GM21526 (cell line): ENCODE measurements at regions not wholly inside any gene's neighbourhood (a gene's known extent, or its start where the extent isn't known, plus 50 kb on each side); places are given as distances from the start of the nearest gene placed in this dataset.
A peak's percentile ranks its signal among the peaks of the same experiment; 100 is the strongest.

Experiments used
- ATAC-seq: cut with Tn5 transposase; IDR thresholded peaks from one replicate; pipeline ENCODE4 v1.9.1; 2021; ENCODE audit warnings: moderate library complexity; ENCODE audit not compliant: unreplicated experiment, low FRiP score

GRCh38 chr20:39823224-39823623, 861.1 kb downstream of the DHX35 start:
- ATAC-seq: no peak

- no peak for ATAC-seq
Measured at GRCh38 chr20:39822667-39823066, 860.5 kb downstream of the DHX35 start.

- ATAC-seq: no peak
Measured at GRCh38 chr20:39813190-39813829, 851.2 kb downstream of the DHX35 start.

- no peak for ATAC-seq
Measured at GRCh38 chr20:39812116-39812515, 850.0 kb downstream of the DHX35 start.

- ATAC-seq: no peak
Measured at GRCh38 chr20:39810309-39810708, 848.2 kb downstream of the DHX35 start.

- ATAC-seq: no peak
Measured at GRCh38 chr20:39808613-39809012, 846.5 kb downstream of the DHX35 start.

GRCh38 chr20:39800548-39800947, 838.4 kb downstream of the DHX35 start:
- peak; percentile 69 for ATAC-seq

GRCh38 chr20:39800111-39800510, 838.0 kb downstream of the DHX35 start:
- peak; percentile 92 for ATAC-seq

- ATAC-seq: no peak
Measured at GRCh38 chr20:39799366-39799965, 837.3 kb downstream of the DHX35 start.

- ATAC-seq: no peak
Measured at GRCh38 chr20:39795401-39796272, 833.5 kb downstream of the DHX35 start.

GRCh38 chr20:39792334-39792733, 830.2 kb downstream of the DHX35 start:
- no peak for ATAC-seq

GRCh38 chr20:39789411-39789810, 827.3 kb downstream of the DHX35 start:
- ATAC-seq: no peak

GRCh38 chr20:39785252-39785917, 823.2 kb downstream of the DHX35 start:
- peak; percentile 50 for ATAC-seq

- no peak for ATAC-seq
Measured at GRCh38 chr20:39784693-39785092, 822.5 kb downstream of the DHX35 start.

- ATAC-seq: no peak
Measured at GRCh38 chr20:39778847-39779604, 816.9 kb downstream of the DHX35 start.

GRCh38 chr20:39778431-39778830, 816.3 kb downstream of the DHX35 start:
- no peak for ATAC-seq

- no peak for ATAC-seq
Measured at GRCh38 chr20:39777610-39778009, 815.5 kb downstream of the DHX35 start.

GRCh38 chr20:39775110-39775509, 813.0 kb downstream of the DHX35 start:
- ATAC-seq: no peak

- ATAC-seq: no peak
Measured at GRCh38 chr20:39773380-39774000, 811.3 kb downstream of the DHX35 start.

- ATAC-seq: no peak
Measured at GRCh38 chr20:39767352-39767751, 805.2 kb downstream of the DHX35 start.
